Endodermal cell (in vitro differentiated cells): ENCODE measurements at regions not wholly inside any gene's neighbourhood (a gene's known extent, or its start where the extent isn't known, plus 50 kb on each side); places are given as distances from the start of the nearest gene placed in this dataset.

Experiments
- DNase-seq: peaks from one replicate; pipeline ENCODE4 v3.0.0-alpha.2; 2017
- H3K27ac ChIP-seq: 2 replicates; pipeline ENCODE4 v1.5.1; 2013; ENCODE audit warnings: mild to moderate bottlenecking, low read depth, low read length, moderate library complexity
- H3K27me3 ChIP-seq: 2 replicates; pipeline ENCODE4 v1.6.1; 2013; ENCODE audit warnings: mild to moderate bottlenecking, low read length, moderate library complexity; ENCODE audit not compliant: insufficient read depth, control insufficient read depth, poor library complexity, severe bottlenecking
- H3K36me3 ChIP-seq: 2 replicates; pipeline ENCODE4 v1.7.0; 2013; ENCODE audit warnings: mild to moderate bottlenecking, low read length, moderate library complexity; ENCODE audit not compliant: control insufficient read depth, insufficient read depth
- H3K4me1 ChIP-seq: one replicate; pipeline ENCODE4 v1.7.0; 2013; ENCODE audit warnings: low read length; ENCODE audit not compliant: control insufficient read depth, insufficient read depth
- H3K4me3 ChIP-seq: 2 replicates; pipeline ENCODE4 v1.5.1; 2013; ENCODE audit warnings: mild to moderate bottlenecking, low read length, moderate library complexity
- H3K9ac ChIP-seq: 2 replicates; pipeline ENCODE4 v1.6.1; 2013; ENCODE audit warnings: mild to moderate bottlenecking, low read length, moderate library complexity; ENCODE audit not compliant: poor library complexity, severe bottlenecking; ENCODE audit errors: extremely low read depth
- H3K9me3 ChIP-seq: 2 replicates; pipeline ENCODE4 v1.6.1; 2013; ENCODE audit warnings: mild to moderate bottlenecking, low read length, moderate library complexity; ENCODE audit not compliant: control insufficient read depth
- H3K27ac Mint-ChIP-seq: 2 replicates; pipeline ENCODE4 v1.8.0; 2020; ENCODE audit warnings: mixed read lengths
- H3K27me3 Mint-ChIP-seq: 2 replicates; pipeline ENCODE4 v1.8.0; 2021; ENCODE audit warnings: mild to moderate bottlenecking, mixed read lengths; ENCODE audit not compliant: insufficient read depth
- H3K36me3 Mint-ChIP-seq: 2 replicates; pipeline ENCODE4 v1.8.0; 2020; ENCODE audit warnings: low read depth, mixed read lengths
- H3K4me1 Mint-ChIP-seq: 2 replicates; pipeline ENCODE4 v1.8.0; 2020; ENCODE audit warnings: mixed read lengths
- H3K4me3 Mint-ChIP-seq: 2 replicates; pipeline ENCODE4 v1.8.0; 2020; ENCODE audit warnings: mild to moderate bottlenecking, moderate library complexity, mixed read lengths
- H3K9me3 Mint-ChIP-seq: 2 replicates; pipeline ENCODE4 v1.8.0; 2020; ENCODE audit warnings: mild to moderate bottlenecking, mixed read lengths
- CTCF ChIP-seq: fragments of 200-600 bp; sonication (generic); conservative IDR thresholded peaks from 2 replicates; pipeline ENCODE4 v1.5.0; 2021; ENCODE audit warnings: antibody characterized with exemption, mild to moderate bottlenecking
- WGBS, 2 experiments: methylation state at CpG; one replicate each; pipeline versions ENCODE4 v1.1.5 to v1.1.7; 2013; ENCODE audit warnings: missing lambda C conversion rate in 2 of 2, mixed read lengths in 1 of 2; ENCODE audit not compliant: insufficient coverage in 1 of 2, insufficient read length in 1 of 2; 5-methylcytosine and 5-hydroxymethylcytosine counted together

GRCh38 chr2:35410431-35411061 lies 945.0 kb upstream of the CRIM1 start:
- no peaks in the 10 kb centered on the region for H3K36me3 ChIP-seq
- Mint-ChIP-seq H3K27ac (no peak overlapping the region), H3K4me3 (no peak overlapping the region), H3K9me3 (peaks cover 6% of the 10 kb centered on the region), H3K27me3 (no peaks in the 10 kb centered on the region), H3K4me1 (peaks cover 38% of the 10 kb centered on the region), H3K36me3 (no peaks in the 10 kb centered on the region)
- H3K9me3 ChIP-seq: peaks cover 5% of the 10 kb centered on the region
- H3K27me3 ChIP-seq: no peaks in the 10 kb centered on the region
- 41 to 100% methylated on average over 2 to 5 of the region's 5 CpGs for WGBS, 2 experiments
- peaks cover 3% of the 10 kb centered on the region for H3K4me1 ChIP-seq
- no peak overlapping the region for H3K27ac ChIP-seq
- DNase-seq: peak; percentile 87
- no peak overlapping the region for H3K9ac ChIP-seq
- TF ChIP-seq CTCF: peak; percentile 99
- H3K4me3 ChIP-seq: no peak overlapping the region

- peak; percentile 58 for DNase-seq
- no peak overlapping the region for H3K27ac ChIP-seq
- H3K4me3 ChIP-seq: no peak overlapping the region
- H3K36me3 Mint-ChIP-seq: no peaks in the 10 kb centered on the region
- peaks cover 6% of the 10 kb centered on the region for H3K9me3 Mint-ChIP-seq
- no peaks in the 10 kb centered on the region for H3K36me3 ChIP-seq
- peaks cover 5% of the 10 kb centered on the region for H3K9me3 ChIP-seq
- H3K4me1 ChIP-seq: peaks cover 3% of the 10 kb centered on the region
- no peaks in the 10 kb centered on the region for H3K27me3 ChIP-seq
- peaks cover 38% of the 10 kb centered on the region for H3K4me1 Mint-ChIP-seq
- H3K4me3 Mint-ChIP-seq: no peak overlapping the region
- no peaks in the 10 kb centered on the region for H3K27me3 Mint-ChIP-seq
- no peak overlapping the region for H3K9ac ChIP-seq
- no peak for TF ChIP-seq CTCF
- 80 to 83% methylated on average over 1 to 2 of the region's 2 CpGs for WGBS, 2 experiments
- no peak overlapping the region for H3K27ac Mint-ChIP-seq
These were observed 945.8 kb upstream of the CRIM1 start for GRCh38 chr2:35409762-35410161.

- Mint-ChIP-seq H3K4me3 (no peak overlapping the region), H3K9me3 (no peaks in the 10 kb centered on the region), H3K27ac (no peak overlapping the region), H3K36me3 (no peaks in the 10 kb centered on the region), H3K27me3 (no peaks in the 10 kb centered on the region), H3K4me1 (peaks cover 38% of the 10 kb centered on the region)
- no peak for DNase-seq
- peaks cover 3% of the 10 kb centered on the region for H3K4me1 ChIP-seq
- H3K27me3 ChIP-seq: no peaks in the 10 kb centered on the region
- peak; percentile 61 for TF ChIP-seq CTCF
- H3K9me3 ChIP-seq: peaks cover 5% of the 10 kb centered on the region
- H3K9ac ChIP-seq: no peak overlapping the region
- no peak overlapping the region for H3K4me3 ChIP-seq
- no peaks in the 10 kb centered on the region for H3K36me3 ChIP-seq
- H3K27ac ChIP-seq: no peak overlapping the region
These were observed 947.3 kb upstream of the CRIM1 start for GRCh38 chr2:35408320-35408719.
